ENCODE measurements at regions not wholly inside any gene's neighbourhood (a gene's known extent, or its start where the extent isn't known, plus 50 kb on each side); places are given as distances from the start of the nearest gene placed in this dataset.
"Not testable (repeated sequence)": the region's sequence is repeated elsewhere in the genome, so short reads cannot be mapped to it uniquely, and the experiment has no call there.

- no peak for DNase-seq (ENCODE audit: low spot score)
These were observed 735.3 kb upstream of the RAG2 start for GRCh38 chr11:37333345-37333744.

GRCh38 chr11:37323843-37324242 is 725.8 kb upstream of the RAG2 start:
- DNase-seq (ENCODE audit: low spot score), result no peak

- no peak for DNase-seq (ENCODE audit: low spot score)
These were observed 724.5 kb upstream of the RAG2 start for GRCh38 chr11:37322333-37323194.

DNA sequence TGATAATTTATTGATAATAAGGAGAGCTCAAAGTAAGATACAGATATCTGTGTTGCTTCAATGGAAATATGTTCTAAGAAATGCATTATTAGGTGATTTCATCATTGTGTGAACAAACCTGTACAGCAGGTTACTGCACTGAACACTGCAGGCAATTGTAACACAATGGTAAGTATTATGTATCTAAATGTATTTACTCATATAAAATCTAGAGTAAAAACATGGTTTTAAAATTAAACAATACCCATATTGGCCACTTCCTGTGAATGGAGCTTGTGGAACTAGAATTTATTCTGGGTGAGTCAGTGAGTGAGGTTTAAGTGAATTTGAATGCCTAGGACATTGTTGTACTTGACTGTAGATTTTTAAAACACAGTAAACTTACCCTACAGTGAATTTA is 722.9 kb upstream of the RAG2 start:
- DNase-seq (ENCODE audit: low spot score), result no peak

GRCh38 chr11:37317803-37318202 is 719.8 kb upstream of the RAG2 start:
- no peak for DNase-seq (ENCODE audit: low spot score)

- no peak for DNase-seq (ENCODE audit: low spot score)
These were observed 715.2 kb upstream of the RAG2 start for GRCh38 chr11:37313266-37313665.

GRCh38 chr11:37306563-37306962 is 708.5 kb upstream of the RAG2 start:
- DNase-seq (ENCODE audit: low spot score), result no peak

DNA sequence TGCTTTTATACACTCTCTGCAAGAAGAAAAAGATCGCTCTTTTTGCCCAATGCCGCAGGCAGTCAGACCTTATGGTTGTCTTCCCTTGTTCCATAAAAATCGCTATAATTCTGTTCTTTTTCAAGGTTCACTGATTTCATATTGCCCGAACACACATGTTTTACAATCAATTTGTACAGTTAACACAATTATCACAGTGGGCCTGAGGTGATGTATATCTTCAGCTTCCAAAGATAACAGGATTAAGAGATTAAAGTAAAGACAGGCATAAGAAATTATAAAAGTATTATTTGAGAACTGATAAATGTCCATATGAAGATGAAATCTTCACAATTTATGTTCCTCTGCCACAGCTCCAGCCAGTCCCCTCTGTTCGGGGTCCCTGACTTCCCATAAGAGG is 703.4 kb upstream of the RAG2 start:
- not testable (repeated sequence) for DNase-seq (ENCODE audit: low spot score)

DNA sequence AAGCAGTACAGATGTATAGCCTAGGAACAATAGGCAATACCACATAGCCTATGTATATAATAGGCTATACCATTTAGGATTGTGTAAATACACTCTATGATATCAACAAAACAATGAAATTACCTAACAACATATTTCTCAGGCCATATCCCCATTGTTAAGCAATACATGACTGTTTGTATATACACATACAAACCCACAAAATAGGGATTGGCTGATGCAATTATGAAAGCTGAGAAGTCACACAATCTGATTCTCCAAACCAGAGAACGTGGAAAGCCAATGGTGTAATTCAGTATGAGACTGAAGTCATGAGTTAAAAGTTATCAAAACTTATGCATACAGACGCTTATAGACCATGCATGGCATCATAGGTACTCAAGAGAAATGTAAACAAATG is 700.1 kb upstream of the RAG2 start:
- no peak for DNase-seq (ENCODE audit: low spot score)

- no peak for DNase-seq (ENCODE audit: low spot score)
These were observed 688.9 kb upstream of the RAG2 start for GRCh38 chr11:37286890-37287289.

GRCh38 chr11:37282367-37282766 is 684.3 kb upstream of the RAG2 start:
- no peak for DNase-seq (ENCODE audit: low spot score)

DNA sequence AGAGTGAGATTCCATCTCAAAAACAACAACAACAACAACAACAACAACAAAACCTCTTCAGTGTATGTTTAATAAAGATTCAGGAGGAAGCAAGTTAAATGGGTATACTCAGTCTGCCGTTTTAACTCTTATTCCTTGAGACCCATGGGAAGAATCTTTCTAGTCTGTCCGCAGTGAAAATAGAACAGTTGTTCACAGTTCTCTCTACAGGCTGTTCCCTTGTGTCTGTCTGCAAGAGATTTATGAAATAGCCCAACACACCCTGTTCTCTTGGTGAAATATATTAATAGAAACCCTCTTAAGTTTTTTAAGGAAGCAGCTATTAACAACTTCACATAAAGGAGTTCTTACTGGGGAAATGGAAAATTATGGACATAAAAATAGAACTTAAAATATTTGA is 682.2 kb upstream of the RAG2 start:
- DNase-seq (ENCODE audit: low spot score), result no peak

- no peak for DNase-seq (ENCODE audit: low spot score)
These were observed 679.9 kb upstream of the RAG2 start for GRCh38 chr11:37277896-37278465.

DNA sequence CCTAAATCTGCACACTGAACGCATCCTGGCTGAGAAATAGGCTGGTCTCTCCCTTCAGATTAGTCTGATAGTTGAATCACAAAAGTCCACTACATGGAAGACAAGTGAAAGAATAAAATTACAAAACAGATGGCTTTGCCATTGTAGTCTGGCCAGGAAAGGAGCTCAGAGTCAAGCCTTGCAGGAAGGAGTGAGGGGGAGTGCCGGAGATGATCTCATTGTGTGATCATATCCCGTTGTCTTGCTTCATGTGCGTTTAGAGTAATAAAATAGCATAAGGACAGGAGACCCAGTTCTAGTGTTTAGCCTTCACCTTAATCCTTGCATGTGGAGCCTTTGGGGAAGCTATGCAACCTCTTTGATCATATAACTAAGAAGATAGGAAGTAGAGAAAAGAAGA is 666.7 kb upstream of the RAG2 start:
- DNase-seq (ENCODE audit: low spot score), result no peak

DNA sequence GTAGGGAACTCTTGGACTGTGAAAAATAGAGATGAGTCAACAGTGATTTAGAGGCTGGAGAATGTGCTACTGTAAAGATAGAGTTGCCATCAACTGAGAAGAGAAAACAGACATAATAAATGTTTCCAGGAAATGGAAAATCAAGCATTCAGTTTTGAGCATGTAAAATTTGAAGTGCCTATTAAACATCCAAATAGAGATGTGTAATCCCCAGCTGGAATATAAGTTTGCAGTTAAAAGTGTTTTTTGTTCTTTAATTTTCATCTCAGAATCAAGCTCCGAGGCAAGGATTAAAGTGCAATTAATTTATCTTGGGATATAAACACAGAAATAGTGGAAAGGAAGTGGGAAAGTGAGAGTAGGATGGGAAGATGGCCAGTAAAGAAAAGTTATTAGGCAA is 666.0 kb upstream of the RAG2 start:
- DNase-seq (ENCODE audit: low spot score), result no peak

DNA sequence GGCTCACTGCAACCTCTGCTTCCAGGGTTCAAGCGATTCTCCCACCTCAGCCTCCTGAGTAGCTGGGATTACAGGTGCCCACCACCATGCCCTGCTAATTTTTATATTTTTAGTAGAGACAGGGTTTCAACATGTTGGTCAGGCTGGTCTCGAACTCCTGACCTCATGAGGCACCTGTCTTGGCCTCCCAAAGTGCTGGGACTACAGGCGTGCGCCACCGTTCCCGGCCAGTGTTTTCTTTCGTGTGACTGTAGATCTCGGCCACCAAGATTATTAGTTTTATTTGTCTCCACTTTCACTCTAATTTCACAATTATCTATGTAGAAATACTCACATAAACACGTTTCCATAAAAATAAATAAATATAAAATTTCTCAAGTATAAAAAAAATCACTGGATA is 665.4 kb upstream of the RAG2 start:
- not testable (repeated sequence) for DNase-seq (ENCODE audit: low spot score)

DNA sequence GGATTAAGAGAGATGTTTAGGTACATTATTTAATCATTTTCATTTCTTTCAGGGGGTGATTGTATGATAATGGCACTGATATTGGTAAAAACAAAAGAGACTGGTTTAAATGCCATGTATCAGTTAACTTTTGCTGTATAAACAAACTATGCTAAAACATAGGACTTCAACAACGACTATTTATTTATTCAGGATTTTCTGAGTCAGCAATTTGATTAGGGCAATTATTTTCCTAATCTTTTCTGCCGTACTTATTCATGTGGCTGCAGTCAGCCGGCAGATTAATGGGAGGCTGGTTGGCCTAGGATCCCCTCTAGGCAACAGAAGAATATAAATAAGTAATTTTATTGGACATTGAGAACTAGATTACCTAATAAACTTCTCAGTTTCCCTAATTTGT is 661.7 kb upstream of the RAG2 start:
- DNase-seq (ENCODE audit: low spot score), result no peak

DNA sequence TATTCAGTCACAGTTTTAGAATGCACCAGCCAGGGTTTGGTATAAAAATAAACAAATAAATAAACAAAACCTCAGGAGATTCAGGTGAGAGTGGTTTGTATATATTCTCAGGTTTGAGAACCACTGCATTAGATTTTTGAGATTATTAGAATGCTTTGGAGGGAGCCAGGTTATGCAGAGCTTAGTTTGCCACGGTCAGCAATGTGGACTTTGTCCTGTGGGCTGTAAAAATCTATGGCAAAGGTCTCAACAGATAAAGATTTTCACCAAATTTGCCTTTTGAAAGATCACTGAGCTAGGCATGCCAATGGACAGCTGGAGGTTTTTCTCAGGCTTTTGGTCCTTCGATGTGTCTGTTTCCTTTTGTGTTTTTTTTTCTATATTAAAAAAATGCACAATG is 650.1 kb upstream of the RAG2 start:
- DNase-seq (ENCODE audit: low spot score), result no peak

- not testable (repeated sequence) for DNase-seq (ENCODE audit: low spot score)
These were observed 648.1 kb upstream of the RAG2 start for GRCh38 chr11:37246092-37246491.

GRCh38 chr11:37230865-37231264 is 632.8 kb upstream of the RAG2 start:
- DNase-seq (ENCODE audit: low spot score), result no peak

DNA sequence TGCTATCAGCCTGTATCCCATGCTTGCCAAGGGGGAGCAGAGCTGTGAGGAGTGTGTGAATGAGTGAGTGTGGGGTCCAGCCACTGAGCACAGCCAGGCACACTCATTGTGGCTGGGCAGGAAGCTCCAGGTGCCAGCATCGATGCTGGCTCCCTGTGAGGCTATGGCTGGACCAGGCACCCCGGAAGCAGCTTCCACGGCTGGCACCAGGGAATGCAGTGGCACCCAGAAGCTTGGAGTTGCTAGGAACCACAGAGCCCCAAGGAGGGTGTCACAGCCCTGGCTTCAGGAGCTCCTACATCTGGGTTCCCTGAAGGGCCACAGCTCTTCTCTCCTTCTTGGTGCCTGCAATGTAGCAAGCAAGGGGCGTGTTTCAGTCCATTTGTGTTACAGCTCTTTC is 625.9 kb upstream of the RAG2 start:
- no peak for DNase-seq (ENCODE audit: low spot score)

GRCh38 chr11:37203006-37203405 is 605.0 kb upstream of the RAG2 start:
- no peak for DNase-seq (ENCODE audit: low spot score)

DNA sequence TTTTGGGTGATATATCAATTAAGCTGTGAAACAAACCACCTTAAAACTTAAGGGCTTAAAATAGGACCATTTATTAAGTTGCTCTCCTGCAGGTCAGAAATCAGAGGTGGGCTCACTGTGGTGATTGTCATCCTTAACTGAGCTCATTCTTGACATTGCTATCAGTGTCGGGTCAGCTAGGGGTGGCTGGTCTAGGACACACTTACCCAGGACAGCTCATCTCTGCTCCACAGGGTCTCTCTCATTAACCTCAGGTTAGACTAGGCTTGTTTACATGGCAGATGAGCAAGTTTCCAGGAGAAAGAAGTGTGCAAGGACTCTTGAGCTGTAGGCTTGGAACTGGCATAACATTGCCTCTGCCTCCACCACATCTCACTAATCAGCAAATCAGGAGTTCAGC is 601.0 kb upstream of the RAG2 start:
- no peak for DNase-seq (ENCODE audit: low spot score)

GRCh38 chr11:37184326-37184725 is 586.3 kb upstream of the RAG2 start:
- no peak for DNase-seq (ENCODE audit: low spot score)

Measured in mucosa of gallbladder (tissue), 1 donor.